Hepatocyte (in vitro differentiated cells): ENCODE measurements at regions not wholly inside any gene's neighbourhood (a gene's known extent, or its start where the extent isn't known, plus 50 kb on each side); places are given as distances from the start of the nearest gene placed in this dataset. TPM values are rescaled to one million over a fixed set of nuclear protein-coding genes. Genes with fewer than 3 reads are reported as not detected.

ENCODE experiments used
- DNase-seq: peaks from one replicate; pipeline ENCODE4 v3.0.0-alpha.2; 2016; ENCODE audit warnings: low spot score
- H2AFZ ChIP-seq: fragments of 200-600 bp; sonication (generic); 2 replicates; pipeline ENCODE4 v1.6.0; 2016; ENCODE audit warnings: antibody characterized with exemption, mild to moderate bottlenecking
- H3K27ac ChIP-seq: fragments of 200-600 bp; sonication (generic); 2 replicates; pipeline ENCODE4 v1.5.1; 2016; ENCODE audit warnings: mild to moderate bottlenecking
- H3K27me3 ChIP-seq: fragments of 200-600 bp; sonication (generic); 2 replicates; pipeline ENCODE4 v1.6.1; 2016
- H3K36me3 ChIP-seq: fragments of 200-600 bp; sonication (generic); replicated peaks from 2 replicates; pipeline ENCODE4 v1.5.1; 2016; ENCODE audit warnings: low read depth; ENCODE audit not compliant: insufficient read depth
- H3K4me1 ChIP-seq: fragments of 200-600 bp; sonication (generic); 2 replicates; pipeline ENCODE4 v1.5.1; 2016; ENCODE audit warnings: mild to moderate bottlenecking, moderate library complexity; ENCODE audit not compliant: insufficient read depth
- H3K4me2 ChIP-seq: fragments of 200-600 bp; sonication (generic); 2 replicates; pipeline ENCODE4 v1.6.0; 2016
- H3K4me3 ChIP-seq: fragments of 200-600 bp; sonication (generic); 2 replicates; pipeline ENCODE4 v1.5.1; 2016; ENCODE audit warnings: mild to moderate bottlenecking
- H3K79me2 ChIP-seq: fragments of 200-600 bp; sonication (generic); 2 replicates; pipeline ENCODE4 v1.6.0; 2017; ENCODE audit warnings: mild to moderate bottlenecking
- H3K9me2 ChIP-seq: fragments of 200-600 bp; sonication (generic); replicated peaks from 2 replicates; pipeline ENCODE4 v1.6.0; 2017; ENCODE audit warnings: mild to moderate bottlenecking; ENCODE audit not compliant: insufficient read depth
- H3K9me3 ChIP-seq: fragments of 200-600 bp; sonication (generic); 2 replicates; pipeline ENCODE4 v1.5.1; 2016; ENCODE audit warnings: low read depth, mild to moderate bottlenecking
- H4K20me1 ChIP-seq: fragments of 200-600 bp; sonication (generic); 2 replicates; pipeline ENCODE4 v1.6.0; 2016; ENCODE audit warnings: mild to moderate bottlenecking; ENCODE audit not compliant: insufficient read depth, poor library complexity, severe bottlenecking
- EZH2 ChIP-seq: fragments of 200-600 bp; sonication (generic); IDR thresholded peaks from 2 replicates; pipeline ENCODE4 v1.6.1; 2016; ENCODE audit warnings: antibody characterized with exemption, mild to moderate bottlenecking, borderline replicate concordance
- EZH2phosphoT487 ChIP-seq: fragments of 200-600 bp; sonication (generic); IDR thresholded peaks from one replicate; pipeline ENCODE4 v1.6.1; 2018; ENCODE audit warnings: antibody characterized with exemption, mild to moderate bottlenecking, low read depth, moderate library complexity; ENCODE audit not compliant: unreplicated experiment, severe bottlenecking
- WGBS: methylation state at CpG from one replicate; pipeline ENCODE4 v1.1.6; 2016; ENCODE audit warnings: low lambda C conversion rate; ENCODE audit errors: missing lambda C conversion rate; 5-methylcytosine and 5-hydroxymethylcytosine counted together
- microRNA-seq: library from miRNA; unstranded; fragments of <30 nt; microRNA quantifications from one replicate; pipeline ENCODE4, GENCODE V29; 2017
- small RNA-seq: library from RNA; depleted of rRNA; stranded (forward); fragments of <200 nt; gene quantifications from one replicate; pipeline ENCODE3, GENCODE V24; 2014
- TF ChIP-seq, protein P1 (sequence below): fragments of 200-600 bp; sonication (generic); IDR thresholded peaks from 2 replicates; pipeline ENCODE4 v1.5.1; 2016; ENCODE audit warnings: antibody characterized with exemption, mild to moderate bottlenecking; ENCODE audit not compliant: poor library complexity

- no peak overlapping the region for H3K4me3 ChIP-seq
- WGBS, result 78% methylated on average over 6 of the region's 6 CpGs
- DNase-seq, result peak; percentile 50
Measured at GRCh38 chr6:33856031-33856590, 52.3 kb upstream of the MLN start.

DNA sequence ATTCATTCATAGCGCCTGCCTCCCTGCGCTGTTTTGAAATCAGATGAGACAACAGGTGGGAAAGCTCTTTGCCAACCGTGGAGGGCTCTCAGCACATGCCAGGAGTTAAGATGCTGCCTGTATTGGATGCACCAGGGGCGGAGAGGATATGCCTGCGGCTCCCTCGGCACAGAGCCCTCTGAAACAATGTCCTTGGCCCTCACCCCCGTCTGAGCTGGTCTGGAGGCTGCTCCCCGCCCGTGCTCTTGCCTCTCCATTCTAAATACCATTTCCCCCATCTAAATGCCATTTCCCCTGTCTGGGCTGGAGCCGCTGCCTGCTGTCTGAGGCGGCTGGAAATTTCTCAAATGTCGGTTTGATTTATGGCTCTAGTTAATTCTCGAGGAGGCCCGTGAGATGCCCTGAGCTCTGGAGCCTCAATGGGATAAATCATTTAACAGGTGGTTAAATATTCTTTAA is 50.8 kb upstream of the MLN start:
- H3K79me2 ChIP-seq, result no peaks in the 10 kb centered on the region
- H3K4me2 ChIP-seq, result peak overlapping the region; percentile 41
- no peak overlapping the region for H2AFZ ChIP-seq
- H3K9me3 ChIP-seq, result no peaks in the 10 kb centered on the region
- 29% methylated on average over 14 of the region's 14 CpGs for WGBS
- DNase-seq, result peak; percentile 35
- H3K36me3 ChIP-seq, result no peaks in the 10 kb centered on the region
- H3K9me2 ChIP-seq, result no peaks in the 10 kb centered on the region
- no peak overlapping the region for H3K27ac ChIP-seq
- no peaks in the 10 kb centered on the region for H3K27me3 ChIP-seq
- H3K4me3 ChIP-seq, result no peak overlapping the region
- H3K4me1 ChIP-seq, result peaks cover 11% of the 10 kb centered on the region
- TF ChIP-seq EZH2phosphoT487, result no peak
- TF ChIP-seq, protein P1, sequence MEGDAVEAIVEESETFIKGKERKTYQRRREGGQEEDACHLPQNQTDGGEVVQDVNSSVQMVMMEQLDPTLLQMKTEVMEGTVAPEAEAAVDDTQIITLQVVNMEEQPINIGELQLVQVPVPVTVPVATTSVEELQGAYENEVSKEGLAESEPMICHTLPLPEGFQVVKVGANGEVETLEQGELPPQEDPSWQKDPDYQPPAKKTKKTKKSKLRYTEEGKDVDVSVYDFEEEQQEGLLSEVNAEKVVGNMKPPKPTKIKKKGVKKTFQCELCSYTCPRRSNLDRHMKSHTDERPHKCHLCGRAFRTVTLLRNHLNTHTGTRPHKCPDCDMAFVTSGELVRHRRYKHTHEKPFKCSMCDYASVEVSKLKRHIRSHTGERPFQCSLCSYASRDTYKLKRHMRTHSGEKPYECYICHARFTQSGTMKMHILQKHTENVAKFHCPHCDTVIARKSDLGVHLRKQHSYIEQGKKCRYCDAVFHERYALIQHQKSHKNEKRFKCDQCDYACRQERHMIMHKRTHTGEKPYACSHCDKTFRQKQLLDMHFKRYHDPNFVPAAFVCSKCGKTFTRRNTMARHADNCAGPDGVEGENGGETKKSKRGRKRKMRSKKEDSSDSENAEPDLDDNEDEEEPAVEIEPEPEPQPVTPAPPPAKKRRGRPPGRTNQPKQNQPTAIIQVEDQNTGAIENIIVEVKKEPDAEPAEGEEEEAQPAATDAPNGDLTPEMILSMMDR, result no peak
- TF ChIP-seq EZH2, result no peak
- H4K20me1 ChIP-seq, result no peaks in the 10 kb centered on the region

More at GRCh38 chr6:33856031-33856590, 52.3 kb upstream of the MLN start:
- H3K27ac ChIP-seq, result no peak overlapping the region
- H3K9me3 ChIP-seq, result no peaks in the 10 kb centered on the region
- peaks cover 6% of the 10 kb centered on the region for H3K27me3 ChIP-seq
- H3K9me2 ChIP-seq, result no peaks in the 10 kb centered on the region
- H3K4me1 ChIP-seq, result peaks cover 11% of the 10 kb centered on the region
- no peaks in the 10 kb centered on the region for H3K36me3 ChIP-seq
- H3K4me2 ChIP-seq, result no peak overlapping the region
- TF ChIP-seq, protein P1, result no peak
- no peak for TF ChIP-seq EZH2phosphoT487
- TF ChIP-seq EZH2, result no peak
- H4K20me1 ChIP-seq, result no peaks in the 10 kb centered on the region
- H3K79me2 ChIP-seq, result no peaks in the 10 kb centered on the region
- no peak overlapping the region for H2AFZ ChIP-seq

DNA sequence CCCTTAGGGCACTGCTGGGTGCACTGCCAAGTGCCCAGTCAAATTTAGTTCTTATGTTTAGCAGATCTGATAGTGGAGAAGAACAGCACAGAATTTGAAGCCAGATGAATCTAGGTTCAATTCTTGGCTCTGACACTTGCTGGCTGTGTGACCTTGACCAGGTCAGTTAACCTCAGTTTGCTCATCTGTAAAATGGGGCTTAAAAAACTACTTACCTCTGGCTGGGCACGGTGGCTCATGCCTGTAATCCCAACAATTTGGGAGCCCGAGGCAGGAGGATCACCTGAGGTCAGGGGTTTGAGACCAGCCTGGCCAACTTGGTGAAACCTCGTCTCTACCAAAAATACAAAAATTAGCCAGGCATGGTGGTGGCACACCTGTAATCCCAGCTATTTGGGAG is 49.9 kb upstream of the MLN start:
- 88% methylated on average over 3 of the region's 3 CpGs for WGBS
- no peaks in the 10 kb centered on the region for H3K36me3 ChIP-seq
- H3K27me3 ChIP-seq, result peaks cover 4% of the 10 kb centered on the region
- no peaks in the 10 kb centered on the region for H4K20me1 ChIP-seq
- no peak overlapping the region for H3K27ac ChIP-seq
- no peaks in the 10 kb centered on the region for H3K9me2 ChIP-seq
- no peak for DNase-seq
- H3K9me3 ChIP-seq, result no peaks in the 10 kb centered on the region
- TF ChIP-seq EZH2phosphoT487 (no peak), EZH2 (no peak)
- TF ChIP-seq, protein P1, result no peak
- peaks cover 11% of the 10 kb centered on the region for H3K4me1 ChIP-seq
- H3K4me2 ChIP-seq, result no peak overlapping the region
- H2AFZ ChIP-seq, result no peak overlapping the region
- no peaks in the 10 kb centered on the region for H3K79me2 ChIP-seq
- no peak overlapping the region for H3K4me3 ChIP-seq

Small RNAs in the stretch of these regions (microRNA-seq; reads per million reads assigned to microRNA genes)
- gene MIR7159, result not detected

Small RNAs in the stretch of these regions (small RNA-seq; reads per million reads assigned to genes)
- gene AL138889.2 (not detected), gene MIR7159 (not detected)
